ENCODE measurements at regions not wholly inside any gene's neighbourhood (a gene's known extent, or its start where the extent isn't known, plus 50 kb on each side); places are given as distances from the start of the nearest gene placed in this dataset.

DNA sequence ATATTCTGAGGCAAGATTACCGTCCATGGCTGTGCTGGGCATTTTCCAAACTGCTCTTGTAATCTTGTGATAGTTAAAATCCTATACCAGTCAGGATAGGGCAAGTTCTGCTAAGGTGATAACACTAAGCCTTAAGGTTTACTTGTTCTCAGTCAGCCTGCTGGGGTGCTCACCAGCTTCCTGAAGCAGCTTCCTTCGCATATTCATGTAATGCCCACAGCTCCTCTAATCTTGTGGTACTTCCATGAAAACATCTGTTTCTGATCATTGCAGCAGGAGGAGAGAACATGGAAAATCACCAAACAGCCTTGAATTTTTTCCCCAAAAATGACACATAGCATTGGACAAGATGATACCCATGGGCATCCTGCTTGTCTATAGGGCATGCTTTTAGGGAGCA lies 473.2 kb downstream of the MED10 start:
- no peak overlapping the region for H3K4me3 ChIP-seq (ENCODE audit: low read depth, low read length)
- TF ChIP-seq, protein P1, sequence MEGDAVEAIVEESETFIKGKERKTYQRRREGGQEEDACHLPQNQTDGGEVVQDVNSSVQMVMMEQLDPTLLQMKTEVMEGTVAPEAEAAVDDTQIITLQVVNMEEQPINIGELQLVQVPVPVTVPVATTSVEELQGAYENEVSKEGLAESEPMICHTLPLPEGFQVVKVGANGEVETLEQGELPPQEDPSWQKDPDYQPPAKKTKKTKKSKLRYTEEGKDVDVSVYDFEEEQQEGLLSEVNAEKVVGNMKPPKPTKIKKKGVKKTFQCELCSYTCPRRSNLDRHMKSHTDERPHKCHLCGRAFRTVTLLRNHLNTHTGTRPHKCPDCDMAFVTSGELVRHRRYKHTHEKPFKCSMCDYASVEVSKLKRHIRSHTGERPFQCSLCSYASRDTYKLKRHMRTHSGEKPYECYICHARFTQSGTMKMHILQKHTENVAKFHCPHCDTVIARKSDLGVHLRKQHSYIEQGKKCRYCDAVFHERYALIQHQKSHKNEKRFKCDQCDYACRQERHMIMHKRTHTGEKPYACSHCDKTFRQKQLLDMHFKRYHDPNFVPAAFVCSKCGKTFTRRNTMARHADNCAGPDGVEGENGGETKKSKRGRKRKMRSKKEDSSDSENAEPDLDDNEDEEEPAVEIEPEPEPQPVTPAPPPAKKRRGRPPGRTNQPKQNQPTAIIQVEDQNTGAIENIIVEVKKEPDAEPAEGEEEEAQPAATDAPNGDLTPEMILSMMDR (IDR thresholded peaks at IDR 0.05; ENCODE audit: insufficient read depth, low read depth, low read length): no peak
- DNase-seq (ENCODE audit: low read depth): no peak

DNA sequence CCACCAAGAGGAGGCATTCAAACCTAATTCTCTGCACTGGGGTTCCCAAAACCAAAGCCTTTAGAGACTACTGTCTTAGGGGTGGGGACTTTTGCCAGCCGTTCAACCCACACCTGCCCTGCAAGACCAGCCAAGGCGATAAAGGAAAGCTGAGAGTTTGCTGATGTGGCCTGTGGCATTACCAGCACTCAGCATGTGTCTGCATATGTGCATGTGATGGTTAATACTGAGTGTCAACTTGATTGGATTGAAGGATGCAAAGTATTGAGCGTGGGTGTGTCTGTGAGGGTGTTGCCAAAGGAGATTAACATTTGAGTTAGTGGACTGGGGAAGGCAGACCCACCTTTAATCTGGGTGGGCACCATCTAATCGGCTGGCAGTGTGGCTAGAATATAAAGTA lies 474.2 kb downstream of the MED10 start:
- no peak for DNase-seq (ENCODE audit: low read depth)
- TF ChIP-seq, protein P1 (IDR thresholded peaks at IDR 0.05; ENCODE audit: insufficient read depth, low read depth, low read length): no peak
- no peak overlapping the region for H3K4me3 ChIP-seq (ENCODE audit: low read depth, low read length)

DNA sequence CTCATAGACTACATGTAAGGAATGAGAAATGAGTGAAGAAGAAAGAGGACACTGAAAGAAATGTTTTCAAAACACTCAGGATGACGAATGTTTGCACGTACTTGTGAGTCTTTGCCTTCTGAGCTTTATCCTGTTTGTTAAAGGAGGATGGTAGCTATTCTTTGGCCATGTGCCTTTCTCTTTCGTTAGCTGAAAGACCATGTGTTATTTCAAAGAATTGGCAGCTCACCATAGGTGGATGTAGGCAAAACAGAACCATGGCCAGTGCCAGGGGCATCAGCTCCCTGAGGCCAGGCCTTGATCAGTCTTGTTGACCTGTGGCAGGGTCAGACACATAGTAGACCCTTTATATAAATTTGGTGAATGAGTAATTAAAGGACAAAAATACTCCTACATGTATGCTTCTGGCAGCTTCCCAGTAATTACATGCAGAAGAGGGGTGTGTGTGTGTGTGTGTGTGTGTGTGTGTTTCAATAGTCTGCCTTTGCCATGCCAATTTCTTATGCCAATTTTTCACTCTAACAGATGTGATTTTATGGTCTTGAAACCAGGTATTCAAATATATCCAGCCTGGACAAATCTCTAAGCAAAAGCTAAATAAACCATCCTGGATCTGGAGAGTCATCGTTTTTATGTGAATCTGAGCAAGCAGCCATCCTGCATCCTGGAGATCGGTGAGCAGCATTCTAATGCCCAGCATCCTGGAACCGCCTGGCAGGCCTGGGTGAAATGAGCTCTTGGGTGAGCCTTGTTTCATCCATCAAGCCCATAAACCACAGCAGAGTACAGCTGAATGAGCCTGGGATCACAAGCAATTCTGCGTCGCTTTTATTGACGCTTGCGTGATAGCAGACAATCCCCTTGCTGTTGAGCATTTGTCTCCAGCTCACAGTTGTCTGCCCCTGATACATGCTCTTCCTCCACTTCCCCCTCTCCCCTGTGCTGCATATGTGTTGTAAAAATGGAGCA lies 475.4 kb downstream of the MED10 start:
- no peak for DNase-seq (ENCODE audit: low read depth)
- TF ChIP-seq, protein P1 (IDR thresholded peaks at IDR 0.05; ENCODE audit: insufficient read depth, low read depth, low read length): no peak
- H3K4me3 ChIP-seq (ENCODE audit: low read depth, low read length): no peak overlapping the region

DNA sequence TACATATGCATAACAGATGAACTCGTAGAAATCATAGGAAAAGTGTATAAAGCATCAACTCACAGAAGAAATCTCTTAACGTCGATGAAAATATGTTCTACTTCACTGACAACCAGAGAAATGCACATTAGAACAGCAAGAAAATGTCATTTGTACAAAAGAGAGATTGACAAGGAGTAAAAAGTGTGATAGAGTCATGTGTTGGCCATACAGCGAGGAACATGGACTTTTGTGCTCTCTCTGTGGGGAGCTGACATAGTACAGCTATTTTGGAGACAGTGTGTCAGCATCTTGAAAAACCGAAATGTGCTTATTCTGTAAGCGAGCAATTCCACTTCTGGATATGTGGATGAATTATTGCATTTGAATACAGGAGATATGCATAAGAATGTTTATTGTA lies 477.9 kb downstream of the ICE1 start:
- no peak for DNase-seq (ENCODE audit: low read depth)
- TF ChIP-seq, protein P1 (IDR thresholded peaks at IDR 0.05; ENCODE audit: insufficient read depth, low read depth, low read length): no peak
- H3K4me3 ChIP-seq (ENCODE audit: low read depth, low read length): no peak overlapping the region

DNA sequence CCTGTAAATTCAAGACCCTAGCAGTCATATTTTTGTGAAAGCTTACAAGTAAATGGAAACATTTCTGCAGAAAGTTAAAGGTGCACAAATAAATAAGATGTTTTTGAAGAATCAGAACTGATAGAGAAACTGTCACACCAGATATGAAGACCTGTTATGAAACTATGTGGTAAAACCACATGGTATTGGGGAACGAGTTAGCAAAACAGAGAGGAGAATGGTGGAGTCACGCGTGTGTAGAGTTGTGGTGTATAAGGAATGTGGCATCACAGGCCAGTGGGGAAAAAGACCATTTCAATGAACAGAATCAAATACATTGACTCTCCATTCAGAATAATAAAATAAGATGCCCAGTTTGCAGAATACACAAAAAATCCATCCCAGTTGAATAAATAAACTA lies 477.2 kb downstream of the ICE1 start:
- H3K4me3 ChIP-seq (ENCODE audit: low read depth, low read length): no peak overlapping the region
- DNase-seq (ENCODE audit: low read depth): no peak
- TF ChIP-seq, protein P1 (IDR thresholded peaks at IDR 0.05; ENCODE audit: insufficient read depth, low read depth, low read length): no peak

DNA sequence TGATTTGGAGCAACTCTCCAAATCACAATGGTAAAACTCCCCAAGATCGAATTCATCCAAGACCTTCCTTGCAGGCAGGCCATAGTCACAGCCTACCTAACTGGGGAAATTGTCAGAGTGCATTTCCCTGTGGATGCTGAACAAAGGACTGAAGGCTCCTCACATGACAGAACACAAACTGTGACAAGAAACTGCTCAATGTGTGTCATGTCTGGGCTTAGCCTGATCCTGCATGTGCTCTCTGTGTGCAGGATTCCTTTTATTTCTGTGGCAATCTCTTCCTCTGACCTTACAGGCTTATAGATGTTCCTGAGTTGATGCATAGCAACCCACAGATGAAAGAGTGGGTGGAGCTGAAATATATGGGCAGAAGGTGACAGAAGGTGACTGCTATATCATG lies 465.8 kb downstream of the ICE1 start:
- TF ChIP-seq, protein P1 (IDR thresholded peaks at IDR 0.05; ENCODE audit: insufficient read depth, low read depth, low read length): no peak
- no peak overlapping the region for H3K4me3 ChIP-seq (ENCODE audit: low read depth, low read length)
- no peak for DNase-seq (ENCODE audit: low read depth)

Measured in fibroblast of villous mesenchyme (primary cell).